Hepatocyte (in vitro differentiated cells): ENCODE measurements at regions not wholly inside any gene's neighbourhood (a gene's known extent, or its start where the extent isn't known, plus 50 kb on each side); places are given as distances from the start of the nearest gene placed in this dataset.

Experiments used
- CTCF ChIP-seq: fragments of 200-600 bp; sonication (generic); IDR thresholded peaks from 2 replicates; pipeline ENCODE4 v1.5.1; 2016; ENCODE audit warnings: antibody characterized with exemption, mild to moderate bottlenecking; ENCODE audit not compliant: poor library complexity
- EZH2 ChIP-seq: fragments of 200-600 bp; sonication (generic); IDR thresholded peaks from 2 replicates; pipeline ENCODE4 v1.6.1; 2016; ENCODE audit warnings: antibody characterized with exemption, mild to moderate bottlenecking, borderline replicate concordance

GRCh38 chr5:3518576-3518975, 77.1 kb upstream of the IRX1 start:
- TF ChIP-seq EZH2 (no peak), CTCF (no peak)
